OCI-LY1 (cell line): ENCODE measurements at regions not wholly inside any gene's neighbourhood (a gene's known extent, or its start where the extent isn't known, plus 50 kb on each side); places are given as distances from the start of the nearest gene placed in this dataset.
A peak's percentile ranks its signal among the peaks of the same experiment; 100 is the strongest.

Source experiments
- H2AFZ ChIP-seq: fragments of 200-600 bp; sonication (generic), shearing (Covaris generic); 2 replicates; pipeline ENCODE4 v1.6.0; 2014; ENCODE audit warnings: antibody characterized with exemption, mild to moderate bottlenecking, low read length
- H3F3A ChIP-seq: fragments of 200-600 bp; sonication (generic), shearing (Covaris generic); 2 replicates; pipeline ENCODE4 v1.6.0; 2014; ENCODE audit warnings: mild to moderate bottlenecking, antibody characterized with exemption, low read length, moderate library complexity; ENCODE audit not compliant: insufficient read depth
- H3K27ac ChIP-seq: fragments of 200-600 bp; sonication (generic); 2 replicates; pipeline ENCODE4 v1.5.1; 2014; ENCODE audit warnings: low read length, mixed run types, mild to moderate bottlenecking, low read depth; ENCODE audit not compliant: poor library complexity, severe bottlenecking
- H3K27me3 ChIP-seq: fragments of 200-600 bp; sonication (generic); 2 replicates; pipeline ENCODE4 v1.6.0; 2014; ENCODE audit warnings: antibody characterized with exemption, mild to moderate bottlenecking, low read length, moderate library complexity; ENCODE audit not compliant: insufficient read depth
- H3K36me3 ChIP-seq: fragments of 200-600 bp; sonication (generic); 2 replicates; pipeline ENCODE4 v1.6.1; 2014; ENCODE audit warnings: mild to moderate bottlenecking, antibody characterized with exemption, low read length, moderate library complexity, mixed read lengths; ENCODE audit not compliant: insufficient read depth
- H3K4me1 ChIP-seq: fragments of 200-600 bp; sonication (generic); 2 replicates; pipeline ENCODE4 v1.5.1; 2014; ENCODE audit warnings: mild to moderate bottlenecking, low read length, moderate library complexity; ENCODE audit not compliant: insufficient read depth, severe bottlenecking
- H3K4me2 ChIP-seq: fragments of 200-600 bp; sonication (generic), shearing (Covaris generic); 2 replicates; pipeline ENCODE4 v1.6.1; 2014; ENCODE audit warnings: low read length
- H3K4me3 ChIP-seq: fragments of 200-600 bp; sonication (generic); 2 replicates; pipeline ENCODE4 v1.5.1; 2014; ENCODE audit warnings: low read length, low read depth, mild to moderate bottlenecking, mixed read lengths; ENCODE audit not compliant: poor library complexity, severe bottlenecking
- H3K79me2 ChIP-seq: fragments of 200-600 bp; shearing (Covaris generic); 2 replicates; pipeline ENCODE4 v1.6.1; 2016; ENCODE audit warnings: mixed run types, low read length, mixed read lengths; ENCODE audit not compliant: insufficient read depth
- H3K9ac ChIP-seq: fragments of 200-600 bp; sonication (generic), shearing (Covaris generic); 2 replicates; pipeline ENCODE4 v1.6.1; 2014; ENCODE audit warnings: mild to moderate bottlenecking, low read length, mixed read lengths
- H3K9me2 ChIP-seq: fragments of 200-600 bp; sonication (generic), shearing (Covaris generic); 2 replicates; pipeline ENCODE4 v1.6.1; 2014; ENCODE audit warnings: low read depth, mild to moderate bottlenecking, low read length, mixed read lengths
- H3K9me3 ChIP-seq: fragments of 200-600 bp; shearing (Covaris generic); 2 replicates; pipeline ENCODE4 v1.6.1; 2014; ENCODE audit warnings: low read length, mixed read lengths
- H4K20me1 ChIP-seq: fragments of 200-600 bp; sonication (generic), shearing (Covaris generic); 2 replicates; pipeline ENCODE4 v1.6.0; 2016; ENCODE audit warnings: mild to moderate bottlenecking, low read length; ENCODE audit not compliant: insufficient read depth
- EZH2 ChIP-seq: fragments of 200-600 bp; sonication (generic), shearing (Covaris generic); IDR thresholded peaks from 2 replicates; pipeline ENCODE4 v1.8.0; 2017; ENCODE audit warnings: borderline replicate concordance, mixed run types, mild to moderate bottlenecking, antibody characterized with exemption, low read length, moderate library complexity, mixed read lengths
- TF ChIP-seq, protein P1 (sequence below): fragments of 200-600 bp; sonication (generic), shearing (Covaris generic); IDR thresholded peaks from 2 replicates; pipeline ENCODE4 v1.5.1; 2017; ENCODE audit warnings: mild to moderate bottlenecking, antibody characterized with exemption, low read length, moderate library complexity, mixed read lengths

DNA sequence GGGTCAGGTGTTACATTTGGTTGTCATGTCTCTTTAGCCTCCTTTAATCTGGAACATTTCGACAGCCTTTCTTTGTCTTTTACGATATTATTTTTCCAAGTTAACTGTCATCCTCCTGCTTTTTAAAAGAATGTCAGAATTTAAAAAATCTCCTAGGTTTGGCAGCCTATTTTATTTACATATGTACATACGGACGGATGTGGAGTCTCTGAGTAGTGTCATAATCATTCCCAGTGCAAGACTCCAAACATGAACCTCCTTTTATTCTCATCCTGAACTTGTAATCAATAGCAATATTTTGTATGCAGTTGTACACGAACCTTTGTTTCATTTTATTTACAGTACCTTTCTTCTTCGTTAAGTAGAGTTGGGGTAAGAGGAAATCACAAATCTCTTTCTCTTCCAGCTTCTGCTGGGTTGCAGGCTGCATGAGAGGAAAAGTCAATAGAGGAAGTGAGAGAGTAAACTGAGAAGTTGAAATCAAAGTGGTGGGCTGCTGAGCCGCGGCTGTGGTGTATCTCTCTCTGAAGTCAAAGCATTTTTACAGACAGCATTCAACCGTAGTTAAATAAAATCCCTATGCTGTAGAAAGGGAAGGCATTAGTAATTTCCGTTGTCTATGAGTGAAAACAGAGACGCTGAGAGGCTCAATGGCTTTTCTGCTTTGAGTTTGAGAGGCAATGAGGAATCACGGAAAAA lies 53.9 kb upstream of the RPS6KA3 start:
- no peak overlapping the region for H2AFZ ChIP-seq
- peaks cover 13% of the 10 kb centered on the region for H3K4me1 ChIP-seq
- no peak overlapping the region for H3K27ac ChIP-seq
- H3K9ac ChIP-seq, result no peak overlapping the region
- peak overlapping the region; percentile 39; the same call in 1 of the 2 replicates for H3K4me2 ChIP-seq
- no peaks in the 10 kb centered on the region for H3K9me3 ChIP-seq
- H4K20me1 ChIP-seq, result no peaks in the 10 kb centered on the region
- no peaks in the 10 kb centered on the region for H3K9me2 ChIP-seq
- H3F3A ChIP-seq, result no peaks in the 10 kb centered on the region
- no peak overlapping the region for H3K4me3 ChIP-seq
- no peaks in the 10 kb centered on the region for H3K27me3 ChIP-seq
- TF ChIP-seq EZH2, result no peak
- TF ChIP-seq, protein P1, sequence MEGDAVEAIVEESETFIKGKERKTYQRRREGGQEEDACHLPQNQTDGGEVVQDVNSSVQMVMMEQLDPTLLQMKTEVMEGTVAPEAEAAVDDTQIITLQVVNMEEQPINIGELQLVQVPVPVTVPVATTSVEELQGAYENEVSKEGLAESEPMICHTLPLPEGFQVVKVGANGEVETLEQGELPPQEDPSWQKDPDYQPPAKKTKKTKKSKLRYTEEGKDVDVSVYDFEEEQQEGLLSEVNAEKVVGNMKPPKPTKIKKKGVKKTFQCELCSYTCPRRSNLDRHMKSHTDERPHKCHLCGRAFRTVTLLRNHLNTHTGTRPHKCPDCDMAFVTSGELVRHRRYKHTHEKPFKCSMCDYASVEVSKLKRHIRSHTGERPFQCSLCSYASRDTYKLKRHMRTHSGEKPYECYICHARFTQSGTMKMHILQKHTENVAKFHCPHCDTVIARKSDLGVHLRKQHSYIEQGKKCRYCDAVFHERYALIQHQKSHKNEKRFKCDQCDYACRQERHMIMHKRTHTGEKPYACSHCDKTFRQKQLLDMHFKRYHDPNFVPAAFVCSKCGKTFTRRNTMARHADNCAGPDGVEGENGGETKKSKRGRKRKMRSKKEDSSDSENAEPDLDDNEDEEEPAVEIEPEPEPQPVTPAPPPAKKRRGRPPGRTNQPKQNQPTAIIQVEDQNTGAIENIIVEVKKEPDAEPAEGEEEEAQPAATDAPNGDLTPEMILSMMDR, result no peak
- H3K79me2 ChIP-seq, result no peaks in the 10 kb centered on the region
- no peaks in the 10 kb centered on the region for H3K36me3 ChIP-seq

DNA sequence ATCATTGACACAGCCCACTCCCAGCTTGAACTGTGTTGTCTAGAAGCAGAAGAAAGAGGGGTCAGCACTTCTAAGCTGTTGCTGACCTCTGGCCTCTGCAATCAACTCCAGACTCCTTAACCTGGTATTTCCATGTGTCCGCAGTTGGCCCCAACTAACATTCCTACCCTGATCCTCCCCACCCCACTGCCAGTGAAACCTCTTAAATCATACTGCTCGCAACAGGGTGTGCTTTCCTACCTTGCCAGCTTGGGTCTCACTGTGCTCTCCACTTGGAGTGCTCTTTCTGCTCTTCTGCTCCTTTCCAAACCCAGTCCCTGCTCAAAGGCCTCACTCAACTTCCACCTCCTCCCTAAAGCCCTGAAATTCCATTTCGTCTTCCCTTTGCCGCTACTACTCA lies 52.3 kb upstream of the RPS6KA3 start:
- peaks cover 19% of the 10 kb centered on the region for H3K4me1 ChIP-seq
- H3K9me3 ChIP-seq, result no peaks in the 10 kb centered on the region
- H3K4me3 ChIP-seq, result no peak overlapping the region
- H4K20me1 ChIP-seq, result no peaks in the 10 kb centered on the region
- H3K9me2 ChIP-seq, result no peaks in the 10 kb centered on the region
- H3K27ac ChIP-seq, result no peak overlapping the region
- H3K79me2 ChIP-seq, result no peaks in the 10 kb centered on the region
- H3F3A ChIP-seq, result no peaks in the 10 kb centered on the region
- H3K27me3 ChIP-seq, result no peaks in the 10 kb centered on the region
- no peak overlapping the region for H3K4me2 ChIP-seq
- no peak overlapping the region for H3K9ac ChIP-seq
- no peak overlapping the region for H2AFZ ChIP-seq
- H3K36me3 ChIP-seq, result no peaks in the 10 kb centered on the region
- TF ChIP-seq EZH2, result no peak
- TF ChIP-seq, protein P1, result no peak

DNA sequence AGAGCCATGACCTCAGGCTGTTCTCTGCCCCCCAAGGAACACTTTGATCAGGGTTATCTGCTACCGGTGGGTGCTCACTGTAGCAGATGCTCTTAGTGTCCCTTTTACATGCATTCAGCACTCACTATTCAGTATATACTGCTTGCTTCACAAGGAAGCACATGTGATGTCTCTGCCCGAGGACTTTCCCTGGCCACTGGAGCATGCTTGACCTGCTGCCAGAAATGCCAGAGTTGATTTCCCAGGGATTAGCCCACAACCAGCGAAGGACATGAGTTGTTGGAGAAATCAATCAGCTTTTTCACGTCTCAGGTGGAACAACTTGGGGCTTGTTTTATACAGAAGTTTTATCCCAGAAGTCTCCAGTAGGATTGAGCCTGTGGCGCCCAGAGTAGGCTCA lies 51.2 kb upstream of the RPS6KA3 start:
- Histone ChIP-seq H3K9me2 (no peaks in the 10 kb centered on the region), H2AFZ (no peak overlapping the region), H3K27ac (no peak overlapping the region), H3K36me3 (no peaks in the 10 kb centered on the region), H4K20me1 (no peaks in the 10 kb centered on the region), H3K9ac (no peak overlapping the region), H3K4me3 (no peak overlapping the region), H3K4me2 (no peak overlapping the region), H3K79me2 (no peaks in the 10 kb centered on the region), H3F3A (no peaks in the 10 kb centered on the region), H3K27me3 (no peaks in the 10 kb centered on the region), H3K4me1 (peaks cover 19% of the 10 kb centered on the region), H3K9me3 (no peaks in the 10 kb centered on the region)
- TF ChIP-seq, protein P1, result no peak
- TF ChIP-seq EZH2, result no peak
